ENCODE measurements at regions not wholly inside any gene's neighbourhood (a gene's known extent, or its start where the extent isn't known, plus 50 kb on each side); places are given as distances from the start of the nearest gene placed in this dataset.

DNA sequence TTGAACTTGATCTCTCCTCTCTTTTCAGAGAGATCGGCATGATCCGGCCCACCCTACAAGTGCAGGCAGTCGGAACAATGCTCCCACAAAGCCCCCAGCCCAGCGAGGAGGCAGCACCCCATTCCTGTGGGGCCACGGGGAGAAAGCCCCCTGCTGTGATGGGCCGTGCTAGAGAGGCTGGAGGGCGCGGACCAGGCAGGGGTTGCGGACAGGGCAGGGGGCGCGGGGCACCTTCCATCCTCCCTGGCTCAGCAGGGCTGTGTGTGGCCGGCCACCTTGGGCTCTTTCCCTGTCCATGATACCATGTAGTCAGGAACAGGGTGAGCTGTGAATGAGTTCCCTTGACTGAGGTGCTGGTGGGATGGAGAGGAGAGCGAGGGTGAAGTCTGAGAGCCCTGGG, 379.8 kb downstream of the BRD1 start:
- Histone ChIP-seq H3K27ac (replicated peaks) (no peak overlapping the region), H3K27me3 (ENCODE audit: insufficient read depth, poor library complexity, severe bottlenecking) (peaks cover 10% of the 10 kb centered on the region), H3K4me3 (replicated peaks; ENCODE audit: insufficient read depth, low read length) (no peak overlapping the region)
- TF ChIP-seq, protein P1, sequence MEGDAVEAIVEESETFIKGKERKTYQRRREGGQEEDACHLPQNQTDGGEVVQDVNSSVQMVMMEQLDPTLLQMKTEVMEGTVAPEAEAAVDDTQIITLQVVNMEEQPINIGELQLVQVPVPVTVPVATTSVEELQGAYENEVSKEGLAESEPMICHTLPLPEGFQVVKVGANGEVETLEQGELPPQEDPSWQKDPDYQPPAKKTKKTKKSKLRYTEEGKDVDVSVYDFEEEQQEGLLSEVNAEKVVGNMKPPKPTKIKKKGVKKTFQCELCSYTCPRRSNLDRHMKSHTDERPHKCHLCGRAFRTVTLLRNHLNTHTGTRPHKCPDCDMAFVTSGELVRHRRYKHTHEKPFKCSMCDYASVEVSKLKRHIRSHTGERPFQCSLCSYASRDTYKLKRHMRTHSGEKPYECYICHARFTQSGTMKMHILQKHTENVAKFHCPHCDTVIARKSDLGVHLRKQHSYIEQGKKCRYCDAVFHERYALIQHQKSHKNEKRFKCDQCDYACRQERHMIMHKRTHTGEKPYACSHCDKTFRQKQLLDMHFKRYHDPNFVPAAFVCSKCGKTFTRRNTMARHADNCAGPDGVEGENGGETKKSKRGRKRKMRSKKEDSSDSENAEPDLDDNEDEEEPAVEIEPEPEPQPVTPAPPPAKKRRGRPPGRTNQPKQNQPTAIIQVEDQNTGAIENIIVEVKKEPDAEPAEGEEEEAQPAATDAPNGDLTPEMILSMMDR (IDR thresholded peaks at IDR 0.05; ENCODE audit: insufficient read depth, low read length) = no peak
- TF ChIP-seq, protein P2, sequence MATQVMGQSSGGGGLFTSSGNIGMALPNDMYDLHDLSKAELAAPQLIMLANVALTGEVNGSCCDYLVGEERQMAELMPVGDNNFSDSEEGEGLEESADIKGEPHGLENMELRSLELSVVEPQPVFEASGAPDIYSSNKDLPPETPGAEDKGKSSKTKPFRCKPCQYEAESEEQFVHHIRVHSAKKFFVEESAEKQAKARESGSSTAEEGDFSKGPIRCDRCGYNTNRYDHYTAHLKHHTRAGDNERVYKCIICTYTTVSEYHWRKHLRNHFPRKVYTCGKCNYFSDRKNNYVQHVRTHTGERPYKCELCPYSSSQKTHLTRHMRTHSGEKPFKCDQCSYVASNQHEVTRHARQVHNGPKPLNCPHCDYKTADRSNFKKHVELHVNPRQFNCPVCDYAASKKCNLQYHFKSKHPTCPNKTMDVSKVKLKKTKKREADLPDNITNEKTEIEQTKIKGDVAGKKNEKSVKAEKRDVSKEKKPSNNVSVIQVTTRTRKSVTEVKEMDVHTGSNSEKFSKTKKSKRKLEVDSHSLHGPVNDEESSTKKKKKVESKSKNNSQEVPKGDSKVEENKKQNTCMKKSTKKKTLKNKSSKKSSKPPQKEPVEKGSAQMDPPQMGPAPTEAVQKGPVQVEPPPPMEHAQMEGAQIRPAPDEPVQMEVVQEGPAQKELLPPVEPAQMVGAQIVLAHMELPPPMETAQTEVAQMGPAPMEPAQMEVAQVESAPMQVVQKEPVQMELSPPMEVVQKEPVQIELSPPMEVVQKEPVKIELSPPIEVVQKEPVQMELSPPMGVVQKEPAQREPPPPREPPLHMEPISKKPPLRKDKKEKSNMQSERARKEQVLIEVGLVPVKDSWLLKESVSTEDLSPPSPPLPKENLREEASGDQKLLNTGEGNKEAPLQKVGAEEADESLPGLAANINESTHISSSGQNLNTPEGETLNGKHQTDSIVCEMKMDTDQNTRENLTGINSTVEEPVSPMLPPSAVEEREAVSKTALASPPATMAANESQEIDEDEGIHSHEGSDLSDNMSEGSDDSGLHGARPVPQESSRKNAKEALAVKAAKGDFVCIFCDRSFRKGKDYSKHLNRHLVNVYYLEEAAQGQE (IDR thresholded peaks at IDR 0.05; ENCODE audit: insufficient replicate concordance, low read depth) = no peak
- TF ChIP-seq POLR2AphosphoS5 (IDR thresholded peaks at IDR 0.05; ENCODE audit: low read depth) (no peak), GABPA (IDR thresholded peaks at IDR 0.05; ENCODE audit: low read depth) (no peak), SPI1 (IDR thresholded peaks at IDR 0.05; ENCODE audit: borderline replicate concordance, low read depth) (no peak)
- DNase-seq (ENCODE audit: low read depth in 1 of 2, low spot score in 1 of 2) = no peak

DNA sequence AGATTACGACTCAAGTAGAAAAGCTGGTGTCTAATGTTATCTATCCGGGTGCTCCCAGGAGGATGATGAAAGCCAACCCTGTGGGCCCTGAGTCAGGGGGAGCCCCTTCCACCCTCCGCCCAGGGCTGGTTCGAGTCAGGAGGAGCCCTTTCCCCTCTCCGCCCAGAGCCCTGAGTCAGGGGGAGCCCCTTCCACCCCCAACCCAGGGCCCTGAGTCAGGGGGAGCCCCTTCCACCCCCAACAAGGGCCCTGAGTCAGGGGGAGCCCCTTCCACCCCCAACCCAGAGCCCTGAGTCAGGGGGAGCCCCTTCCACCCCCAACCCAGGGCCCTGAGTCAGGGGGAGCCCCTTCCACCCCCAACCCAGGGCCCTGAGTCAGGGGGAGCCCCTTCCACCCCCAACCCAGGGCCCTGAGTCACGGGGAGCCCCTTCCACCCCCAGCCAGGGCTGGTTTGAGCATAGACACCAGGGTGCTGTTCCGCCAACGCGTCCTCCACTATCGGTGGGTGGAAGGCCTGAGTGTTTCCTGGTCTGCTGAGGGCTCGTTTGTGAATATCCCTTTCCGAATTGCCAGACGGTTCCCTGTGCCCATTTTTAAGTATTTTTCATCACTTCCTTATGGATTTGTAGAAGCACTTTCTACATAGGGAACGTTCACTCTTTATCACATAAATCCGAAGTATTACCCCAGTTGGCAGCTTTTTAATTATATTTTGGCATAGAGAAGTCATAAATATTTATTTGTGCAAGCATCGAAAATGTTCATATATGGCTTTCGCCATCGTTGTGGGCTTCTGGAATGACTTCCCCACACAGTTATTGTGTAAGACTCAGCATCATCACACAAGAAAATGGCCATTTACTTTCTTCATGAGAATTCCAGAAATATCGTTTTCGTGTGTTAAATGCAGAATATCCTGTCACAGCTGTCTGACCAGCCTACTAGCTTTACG, 380.6 kb downstream of the BRD1 start:
- TF ChIP-seq, protein P2 (IDR thresholded peaks at IDR 0.05; ENCODE audit: insufficient replicate concordance, low read depth) = no peak
- TF ChIP-seq GABPA (IDR thresholded peaks at IDR 0.05; ENCODE audit: low read depth) = no peak
- TF ChIP-seq POLR2AphosphoS5 (IDR thresholded peaks at IDR 0.05; ENCODE audit: low read depth) = no peak
- TF ChIP-seq, protein P1 (IDR thresholded peaks at IDR 0.05; ENCODE audit: insufficient read depth, low read length) = no peak
- TF ChIP-seq SPI1 (IDR thresholded peaks at IDR 0.05; ENCODE audit: borderline replicate concordance, low read depth) = no peak
- peaks cover 10% of the 10 kb centered on the region for H3K27me3 ChIP-seq (ENCODE audit: insufficient read depth, poor library complexity, severe bottlenecking)
- no peak overlapping the region for H3K4me3 ChIP-seq (replicated peaks; ENCODE audit: insufficient read depth, low read length)

DNA sequence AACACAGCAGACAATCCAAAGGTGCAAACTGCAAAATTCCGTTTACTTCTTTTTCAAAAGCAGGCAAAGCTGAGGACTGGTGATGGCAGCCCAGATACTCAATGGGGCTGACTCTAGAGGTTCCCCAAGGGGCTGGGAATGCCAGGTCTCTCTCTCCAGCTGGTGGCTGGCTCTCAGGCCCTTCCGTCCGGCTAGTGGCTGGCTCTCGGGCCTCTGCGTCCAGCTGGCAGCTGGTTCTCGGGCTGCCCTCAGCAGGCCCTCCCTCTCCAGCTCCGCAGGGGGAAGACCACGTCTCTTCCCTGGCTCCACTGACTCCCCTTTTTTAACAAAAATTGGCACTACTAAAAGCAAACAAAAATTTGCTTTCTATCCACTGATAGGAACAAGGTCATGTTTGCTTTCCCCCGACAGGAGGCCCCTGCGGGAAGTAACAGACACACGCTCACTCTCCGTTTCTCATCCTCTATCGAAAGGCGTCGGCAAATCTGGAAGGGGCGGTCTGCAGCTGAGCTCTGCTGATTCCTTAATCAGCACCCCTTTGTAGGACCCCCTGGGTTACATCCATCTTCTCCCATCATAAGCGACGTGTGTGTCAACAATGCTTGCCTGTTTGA, 381.4 kb downstream of the BRD1 start:
- Histone ChIP-seq H3K27ac (replicated peaks) (no peak overlapping the region), H3K27me3 (ENCODE audit: insufficient read depth, poor library complexity, severe bottlenecking) (peaks cover 10% of the 10 kb centered on the region), H3K4me3 (replicated peaks; ENCODE audit: insufficient read depth, low read length) (no peak overlapping the region)
- DNase-seq (ENCODE audit: low read depth in 1 of 2, low spot score in 1 of 2) = no peak
- TF ChIP-seq GABPA (IDR thresholded peaks at IDR 0.05; ENCODE audit: low read depth) (no peak), POLR2AphosphoS5 (IDR thresholded peaks at IDR 0.05; ENCODE audit: low read depth) (no peak)
- TF ChIP-seq, protein P2 (IDR thresholded peaks at IDR 0.05; ENCODE audit: insufficient replicate concordance, low read depth) = no peak
- TF ChIP-seq, protein P1 (IDR thresholded peaks at IDR 0.05; ENCODE audit: insufficient read depth, low read length) = no peak

More for the DNA sequence above, 380.6 kb downstream of the BRD1 start:
- DNase-seq (ENCODE audit: low read depth in 1 of 2, low spot score in 1 of 2) = no peak
- no peak overlapping the region for H3K27ac ChIP-seq (replicated peaks)

Data from HL-60 (cell line).